NCI-H1105 treated with DMSO at 0.1 percent for 48 hours (cell line): ENCODE measurements at regions not wholly inside any gene's neighbourhood (a gene's known extent, or its start where the extent isn't known, plus 50 kb on each side); places are given as distances from the start of the nearest gene placed in this dataset.
"Not testable (repeated sequence)": the region's sequence is repeated elsewhere in the genome, so short reads cannot be mapped to it uniquely, and the experiment has no call there.

ENCODE experiments used
- DNase-seq: peaks from one replicate; lab custom pipeline; 2025; lab: John Stamatoyannopoulos, UW

DNA sequence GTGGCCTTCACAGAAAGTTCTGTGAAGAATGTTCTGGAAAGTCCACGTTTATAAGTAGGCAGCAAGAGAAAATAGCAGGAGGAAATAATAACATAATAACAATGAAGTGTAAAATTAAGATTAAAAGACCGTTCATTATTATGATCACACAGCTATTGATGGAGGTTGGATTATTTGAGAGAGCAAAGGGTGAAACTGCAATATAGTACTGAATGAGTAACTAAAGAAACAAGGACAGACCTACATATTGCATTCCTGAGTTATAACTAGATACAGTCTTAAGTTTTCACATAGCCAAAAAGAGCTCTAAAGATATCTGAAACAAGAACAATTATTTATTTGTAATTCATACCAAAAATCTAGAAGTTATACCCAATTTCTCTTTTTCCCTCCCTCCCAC is 122.9 kb upstream of the TMEM164 start:
- DNase-seq = no peak

DNA sequence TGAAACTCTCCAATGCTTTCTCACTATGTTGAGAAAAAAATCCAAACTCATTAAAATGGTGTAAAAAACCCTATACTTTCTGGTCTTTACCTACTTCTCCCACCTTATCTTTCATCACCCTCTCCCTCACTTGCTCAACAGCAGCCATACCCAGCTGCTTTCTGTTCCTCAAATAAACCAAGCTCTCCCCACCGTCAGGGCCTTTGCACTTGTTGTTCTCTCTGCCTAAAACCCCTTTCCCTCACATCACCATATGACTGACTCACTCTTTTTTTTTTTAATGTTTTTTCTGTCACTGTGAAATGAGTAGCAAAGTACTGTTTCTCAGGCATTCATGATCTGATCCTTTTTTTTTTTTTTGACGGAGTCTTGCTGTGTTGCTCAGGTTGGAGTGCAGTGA is 122.3 kb upstream of the TMEM164 start:
- DNase-seq = no peak

DNA sequence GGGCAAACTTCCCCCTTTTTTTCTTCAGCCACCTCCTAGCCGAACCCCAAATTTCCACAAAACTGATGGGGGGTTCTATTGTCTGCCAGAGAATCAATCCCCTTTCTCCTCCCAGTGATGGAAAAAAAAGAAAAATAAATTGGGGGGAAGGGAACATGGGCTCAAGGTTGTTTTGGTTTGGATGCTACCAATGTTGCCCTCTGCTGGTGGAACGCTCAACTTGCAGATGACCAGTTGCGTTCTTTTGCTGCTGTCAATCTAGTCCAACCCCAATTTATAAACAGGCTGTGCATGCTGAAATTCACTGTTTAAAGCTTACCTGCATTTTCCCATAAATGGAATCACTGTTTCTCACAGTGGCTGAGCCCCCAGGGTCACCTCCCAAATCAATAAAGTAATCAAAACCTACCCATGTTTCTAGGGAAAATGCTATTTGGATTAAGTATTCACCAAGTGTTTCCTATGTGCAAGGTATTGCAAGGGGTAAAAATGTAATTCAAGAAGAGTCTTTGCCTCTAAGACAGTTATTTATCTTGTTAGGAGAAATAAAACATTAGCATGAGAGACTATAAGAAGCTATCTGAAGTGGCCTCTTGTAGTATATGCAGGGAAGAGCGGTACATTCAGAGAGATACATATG is 116.7 kb upstream of the TMEM164 start:
- peak; percentile 32 for DNase-seq

DNA sequence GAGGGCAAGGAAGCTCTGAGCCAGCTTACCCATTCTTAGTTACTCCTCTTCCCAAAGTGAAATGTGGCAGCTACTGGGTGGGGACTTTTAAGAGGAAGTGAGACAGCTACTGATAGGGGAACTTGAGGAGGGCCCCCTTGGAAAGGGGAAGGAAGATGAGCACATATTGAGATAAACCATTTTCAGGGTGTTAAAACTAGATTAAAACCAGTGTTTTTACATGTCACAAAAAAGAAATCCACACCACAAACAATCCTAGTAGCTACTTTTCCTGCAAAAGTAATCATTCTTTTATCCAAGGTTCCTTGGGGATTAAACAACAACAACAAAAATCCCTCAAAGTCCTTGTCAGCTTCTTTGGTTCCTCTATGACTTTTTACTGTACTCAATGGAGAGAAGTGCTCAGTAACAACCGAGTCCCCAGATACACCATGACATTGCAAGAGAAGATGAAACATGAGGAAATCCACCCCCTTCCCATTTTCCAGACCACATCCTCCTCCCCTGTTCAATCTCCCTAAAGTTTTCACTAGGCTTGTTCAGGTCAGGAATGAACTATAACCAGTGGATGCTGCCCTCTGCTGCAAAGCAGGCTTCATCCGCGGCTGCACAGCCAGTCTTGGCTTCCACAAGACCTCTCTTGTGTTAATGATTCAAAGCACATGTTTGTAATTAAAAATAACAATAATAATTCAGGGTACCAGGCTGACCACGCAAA is 113.5 kb upstream of the TMEM164 start:
- no peak for DNase-seq

DNA sequence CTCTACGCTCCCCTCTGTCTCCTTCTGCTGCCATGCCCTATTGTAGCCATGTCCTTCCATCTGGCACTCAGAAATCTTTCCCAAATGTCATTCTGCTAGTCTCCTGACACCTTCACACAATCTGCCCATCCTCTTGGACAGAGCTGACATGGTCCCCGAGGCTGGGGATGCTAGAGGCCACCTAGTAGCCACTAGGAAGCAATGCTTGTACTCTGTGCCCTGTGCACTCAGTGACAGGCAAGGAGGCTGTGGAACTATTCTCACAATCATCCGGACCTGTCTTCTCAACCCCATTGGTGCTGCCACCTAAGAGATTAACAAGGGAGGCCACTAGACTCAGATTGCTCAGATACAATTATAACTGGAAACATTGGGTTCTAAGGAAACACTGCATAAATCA is 112.6 kb upstream of the TMEM164 start:
- DNase-seq = no peak

DNA sequence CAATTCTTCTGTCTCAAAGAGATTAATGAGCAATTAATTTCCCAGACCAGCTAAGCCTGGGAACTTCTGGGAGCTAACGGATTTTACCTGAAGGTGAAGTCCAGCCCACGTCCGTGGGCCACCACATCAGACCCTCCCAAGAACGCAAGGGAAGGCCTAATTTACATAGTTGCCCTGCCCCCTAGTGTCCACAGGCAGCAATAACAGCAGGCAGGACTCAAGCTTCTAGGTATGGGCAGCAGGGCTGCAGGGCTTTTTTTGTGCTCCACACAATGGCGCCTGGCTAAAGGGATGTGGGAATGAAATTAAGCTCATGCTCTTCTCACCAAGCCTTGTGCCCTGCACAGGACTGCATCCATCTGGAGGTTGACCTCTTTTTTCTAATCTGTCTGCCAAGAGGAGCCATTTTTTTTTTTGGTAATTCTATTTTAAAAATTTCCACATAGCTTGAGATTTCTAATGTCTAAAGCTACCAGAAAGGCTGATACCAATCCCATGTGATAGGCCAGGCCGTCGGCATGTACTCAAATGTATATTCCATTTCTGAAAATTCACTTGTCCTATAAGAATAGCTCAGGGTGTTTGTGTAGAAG is 111.9 kb upstream of the TMEM164 start:
- peak; percentile 40 for DNase-seq

DNA sequence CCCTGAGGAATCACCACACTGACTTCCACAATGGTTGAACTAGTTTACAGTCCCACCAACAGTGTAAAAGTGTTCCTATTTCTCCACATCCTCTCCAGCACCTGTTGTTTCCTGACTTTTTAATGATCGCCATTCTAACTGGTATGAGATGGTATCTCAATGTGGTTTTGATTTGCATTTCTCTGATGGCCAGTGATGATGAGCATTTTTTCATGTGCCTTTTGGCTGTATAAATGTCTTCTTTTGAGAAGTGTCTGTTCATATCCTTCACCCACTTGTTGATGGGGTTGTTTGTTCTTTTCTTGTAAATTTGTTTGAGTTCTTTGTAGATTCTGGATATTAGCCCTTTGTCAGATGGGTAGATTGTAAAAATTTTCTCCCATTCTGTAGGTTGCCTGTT is 106.9 kb upstream of the TMEM164 start:
- not testable (repeated sequence) for DNase-seq

DNA sequence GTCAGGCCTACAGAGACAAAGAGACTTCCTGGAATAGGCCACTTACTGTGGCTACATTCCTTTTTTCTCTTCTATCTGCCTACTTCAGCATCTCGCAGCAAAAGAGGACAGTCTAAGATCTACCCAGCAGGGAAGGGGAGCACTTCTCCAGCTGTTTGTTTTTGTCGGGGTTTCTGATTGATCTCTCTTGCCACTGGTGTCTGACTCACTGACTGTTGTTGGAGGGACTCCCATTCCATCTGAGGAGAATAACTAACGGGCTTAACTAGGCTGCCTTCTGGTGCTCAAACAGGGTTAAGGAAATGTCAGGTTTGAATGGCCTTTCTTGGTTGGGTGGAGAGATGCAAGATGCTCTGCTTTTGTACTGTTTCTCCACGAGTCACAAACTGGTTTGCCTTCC is 100.2 kb upstream of the TMEM164 start:
- DNase-seq = no peak

DNA sequence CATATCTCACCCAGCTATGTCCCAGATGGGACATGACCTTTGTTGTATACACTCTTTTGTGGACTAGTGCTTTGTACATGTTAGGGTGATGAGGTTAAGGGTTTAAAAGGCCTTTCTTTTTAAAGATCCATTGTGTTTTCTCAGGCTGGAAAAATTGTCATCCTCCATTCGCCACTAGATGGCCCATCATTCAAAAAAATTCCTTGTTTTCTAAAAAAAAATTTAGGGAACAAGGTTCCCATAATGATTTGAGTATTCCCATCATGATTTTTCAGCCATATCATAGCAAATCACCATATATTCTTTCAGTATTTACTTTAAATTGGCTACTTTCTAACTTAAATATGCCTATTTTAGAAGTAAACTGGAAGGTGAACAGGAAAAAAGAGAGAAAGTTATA is 91.9 kb upstream of the TMEM164 start:
- peak; percentile 0 for DNase-seq

DNA sequence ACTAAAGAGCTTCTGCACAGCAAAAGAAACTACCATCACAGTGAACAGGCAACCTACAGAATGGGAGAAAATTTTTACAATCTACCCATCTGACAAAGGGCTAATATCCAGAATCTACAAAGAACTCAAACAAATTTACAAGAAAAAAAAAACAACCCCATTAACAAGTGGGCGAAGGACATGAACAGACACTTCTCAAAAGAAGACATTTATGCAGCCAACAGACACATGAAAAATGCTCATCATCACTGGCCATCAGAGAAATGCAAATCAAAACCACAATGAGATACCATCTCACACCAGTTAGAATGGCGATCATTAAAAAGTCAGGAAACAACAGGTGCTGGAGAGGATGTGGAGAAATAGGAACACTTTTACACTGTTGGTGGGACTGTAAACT is 89.9 kb upstream of the TMEM164 start:
- DNase-seq = not testable (repeated sequence)

DNA sequence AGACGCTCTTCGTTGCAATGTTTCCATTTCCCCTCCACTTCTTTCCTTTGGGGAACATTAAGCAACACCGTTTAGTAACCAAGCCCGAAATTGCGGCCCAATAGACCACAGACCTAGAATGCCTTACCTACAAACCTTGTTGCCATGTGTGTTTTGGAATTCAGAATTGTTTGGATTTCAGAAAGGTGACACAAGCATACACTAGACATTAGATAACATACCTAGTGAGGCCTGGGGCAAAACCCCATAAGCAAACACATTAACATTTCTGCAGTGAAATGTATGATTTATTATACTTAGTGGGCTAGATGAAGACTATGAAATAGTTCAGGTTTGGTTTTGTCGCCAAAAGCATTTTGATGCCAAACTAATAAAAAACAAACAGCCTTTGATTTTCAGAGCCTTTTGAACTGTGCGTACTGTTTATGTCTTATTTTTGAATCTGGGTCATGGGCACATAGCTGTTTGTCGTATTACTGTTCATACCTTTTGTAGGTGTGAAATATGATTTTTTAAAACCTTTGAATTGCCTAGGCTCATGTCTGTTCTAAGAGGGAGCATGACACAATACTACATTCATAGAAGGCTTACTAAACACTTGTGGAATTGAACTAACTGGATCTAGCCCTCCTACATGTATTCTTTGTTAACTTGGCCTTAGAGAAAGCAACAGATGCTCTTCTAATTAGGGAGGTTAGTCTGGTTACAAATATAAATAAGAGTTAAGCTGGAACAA is 88.6 kb upstream of the TMEM164 start:
- no peak for DNase-seq

DNA sequence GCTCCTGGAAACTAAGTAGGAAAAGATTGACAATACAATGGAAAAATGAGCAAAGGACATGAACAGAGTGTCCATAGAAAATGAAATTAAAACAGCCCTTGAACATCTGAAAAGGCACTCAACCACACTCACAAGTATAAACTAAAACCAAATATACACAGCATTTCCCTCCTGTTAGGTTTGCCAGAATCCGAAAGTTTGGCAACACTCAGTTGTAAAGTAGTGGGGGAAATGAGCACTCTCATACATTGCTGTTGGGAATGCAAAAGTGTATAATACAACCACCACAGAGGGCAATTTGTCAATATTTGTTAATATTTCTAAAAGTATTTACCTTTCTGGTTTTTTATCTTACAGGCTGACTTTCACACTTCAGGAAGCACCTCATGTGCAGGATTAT is 84.2 kb upstream of the TMEM164 start:
- DNase-seq = no peak

DNA sequence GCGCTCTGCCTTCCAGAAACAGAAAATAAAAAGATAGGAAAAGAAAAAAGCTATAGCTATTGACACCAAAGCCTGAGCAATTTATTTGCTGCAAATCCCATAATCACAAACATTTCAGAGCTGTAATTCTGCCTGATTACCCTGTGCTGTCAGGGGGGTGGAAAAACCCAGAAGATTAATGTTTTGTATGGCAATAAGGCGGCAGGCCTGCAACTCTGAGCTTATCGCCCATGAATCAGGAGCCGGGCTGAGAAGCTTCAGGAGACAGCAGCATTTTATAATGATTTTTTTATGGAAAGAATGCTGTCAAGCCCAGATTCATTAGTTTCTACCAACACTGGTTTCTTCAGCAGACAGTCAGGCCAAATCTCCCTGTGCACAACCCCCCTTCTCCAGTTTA is 82.6 kb upstream of the TMEM164 start:
- DNase-seq = no peak

DNA sequence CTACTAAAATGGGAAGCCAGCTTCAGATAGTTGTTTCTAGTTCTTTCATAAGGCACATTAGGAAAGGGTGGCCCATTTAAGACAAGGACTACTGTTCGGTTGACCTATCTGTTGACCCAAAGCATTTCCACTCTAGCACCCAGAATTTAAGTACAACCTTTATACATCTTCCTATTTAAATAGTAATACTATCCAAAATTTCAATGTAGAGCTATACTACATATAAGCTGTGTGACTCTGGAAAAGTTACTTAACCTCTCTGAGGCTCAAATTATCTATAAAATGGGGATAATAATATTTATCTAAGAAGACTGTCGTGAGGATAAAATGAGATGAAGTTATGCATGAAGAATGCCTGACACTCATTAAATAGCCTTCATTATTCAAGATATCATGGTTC is 82.0 kb upstream of the TMEM164 start:
- DNase-seq = no peak

DNA sequence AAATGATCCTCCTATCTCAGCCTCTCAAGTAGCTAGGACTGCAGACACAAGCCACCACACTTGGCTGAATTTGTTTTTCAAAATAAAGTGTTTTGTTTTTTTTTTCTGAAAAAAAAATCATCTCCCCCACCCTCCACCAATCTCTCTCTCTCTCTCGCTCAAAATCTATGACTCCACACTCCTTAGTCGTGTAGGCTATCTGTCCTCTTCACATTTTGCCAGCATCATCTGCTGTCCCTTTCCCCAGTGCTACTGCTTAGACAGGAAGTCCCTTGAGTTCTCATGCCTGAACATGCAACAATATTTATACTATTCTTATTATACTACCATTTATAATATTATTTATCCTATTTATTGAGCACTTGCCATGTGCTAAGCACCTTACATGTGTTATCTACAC is 80.7 kb upstream of the TMEM164 start:
- DNase-seq = no peak

DNA sequence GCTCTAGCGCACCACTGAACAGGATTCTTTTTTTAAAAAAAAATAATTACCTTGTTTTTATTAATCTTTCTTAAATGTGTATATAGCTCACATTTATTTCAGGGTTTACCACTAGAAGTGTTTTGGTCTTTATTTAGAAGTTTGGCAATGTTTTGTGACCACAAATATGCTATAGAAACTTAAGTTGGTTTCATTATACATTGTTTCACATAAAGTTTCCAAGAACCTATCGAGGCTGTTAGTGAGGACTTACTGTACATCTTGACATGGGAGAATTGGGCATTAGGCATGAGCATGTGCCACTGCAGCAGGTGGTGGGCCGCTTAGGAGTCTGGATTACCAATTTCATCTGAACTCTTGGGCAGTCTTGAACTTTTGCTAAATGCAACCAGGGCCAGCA is 77.9 kb upstream of the TMEM164 start:
- DNase-seq = not testable (repeated sequence)

DNA sequence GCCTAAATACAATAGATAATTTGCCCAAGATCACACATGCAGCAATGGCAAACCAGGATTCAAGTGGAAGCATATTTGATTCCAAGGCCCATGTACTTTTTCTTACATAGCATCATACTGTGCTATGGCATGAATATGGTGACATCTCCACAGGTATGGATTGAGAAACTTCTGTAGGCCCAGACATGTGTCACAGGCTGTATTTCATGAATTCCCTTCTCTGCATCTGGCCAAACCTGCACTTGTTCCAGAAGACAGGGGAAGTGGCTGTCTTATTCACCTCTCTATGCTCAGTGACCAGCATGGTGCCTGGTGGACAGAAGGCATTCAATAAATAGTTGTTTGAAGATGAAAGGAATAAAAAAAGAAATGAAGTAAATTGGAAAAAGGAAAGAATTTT is 77.3 kb upstream of the TMEM164 start:
- no peak for DNase-seq

DNA sequence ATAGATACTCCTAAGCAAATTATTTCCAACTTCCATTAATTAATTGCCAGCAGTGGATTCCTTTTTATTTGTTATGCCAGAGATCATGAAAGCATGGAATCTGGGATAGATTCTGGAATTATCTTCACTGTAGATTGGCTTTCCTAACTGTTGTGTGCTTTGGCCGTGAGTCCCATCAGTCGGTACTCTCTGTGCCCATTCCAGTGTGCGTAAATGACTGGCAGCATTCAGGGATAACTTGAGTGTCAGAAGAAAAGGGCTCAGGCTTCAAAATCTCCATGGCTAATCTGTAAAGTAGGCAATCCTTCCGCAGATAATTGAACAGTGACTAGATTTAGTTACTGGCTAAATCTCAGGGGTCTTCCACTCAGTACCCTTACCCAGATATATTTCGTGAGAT is 76.8 kb upstream of the TMEM164 start:
- DNase-seq = no peak

DNA sequence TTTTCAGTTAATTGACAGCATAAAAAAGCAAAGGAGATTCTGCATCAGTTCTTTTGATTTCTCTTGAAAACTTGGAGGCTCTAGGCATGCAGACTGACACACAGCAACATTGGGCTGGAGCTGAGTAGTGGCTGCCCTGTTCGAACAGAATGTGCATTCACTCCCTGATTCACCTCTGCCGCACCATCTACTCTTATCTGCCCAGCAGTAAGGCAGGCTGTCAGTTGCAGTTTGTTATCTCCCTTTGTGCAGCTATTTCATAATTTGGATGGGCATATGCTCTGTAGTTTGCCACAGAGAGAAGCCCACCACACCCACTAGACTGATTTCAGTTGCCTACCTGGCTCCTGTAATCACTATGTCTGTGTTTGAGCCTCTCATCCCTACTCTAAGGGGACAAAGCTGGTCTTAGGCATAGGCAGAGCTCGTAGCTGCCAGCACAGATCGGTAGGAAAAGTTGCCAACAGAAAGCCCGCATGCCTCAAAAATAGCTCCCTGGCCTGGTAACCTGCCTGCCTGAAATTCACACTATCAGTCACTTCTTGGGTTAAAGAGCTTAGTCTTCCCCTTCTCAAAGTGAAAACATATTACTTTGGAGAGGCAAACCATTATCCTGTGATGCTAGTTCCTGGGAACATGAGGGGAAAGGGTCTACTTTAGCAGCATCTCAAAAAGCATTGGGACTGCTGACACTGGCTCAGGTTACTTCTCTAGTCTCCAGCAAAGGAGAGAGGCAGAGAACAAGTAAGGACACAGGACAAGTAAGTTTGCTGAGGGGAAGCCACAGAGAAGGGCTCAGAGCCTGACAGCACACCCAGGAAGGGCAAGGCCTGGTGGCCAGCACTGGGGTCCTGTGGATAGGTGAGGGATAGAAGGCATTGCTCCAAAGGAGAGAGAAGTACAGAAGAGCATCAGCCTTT is 75.9 kb upstream of the TMEM164 start:
- no peak for DNase-seq

DNA sequence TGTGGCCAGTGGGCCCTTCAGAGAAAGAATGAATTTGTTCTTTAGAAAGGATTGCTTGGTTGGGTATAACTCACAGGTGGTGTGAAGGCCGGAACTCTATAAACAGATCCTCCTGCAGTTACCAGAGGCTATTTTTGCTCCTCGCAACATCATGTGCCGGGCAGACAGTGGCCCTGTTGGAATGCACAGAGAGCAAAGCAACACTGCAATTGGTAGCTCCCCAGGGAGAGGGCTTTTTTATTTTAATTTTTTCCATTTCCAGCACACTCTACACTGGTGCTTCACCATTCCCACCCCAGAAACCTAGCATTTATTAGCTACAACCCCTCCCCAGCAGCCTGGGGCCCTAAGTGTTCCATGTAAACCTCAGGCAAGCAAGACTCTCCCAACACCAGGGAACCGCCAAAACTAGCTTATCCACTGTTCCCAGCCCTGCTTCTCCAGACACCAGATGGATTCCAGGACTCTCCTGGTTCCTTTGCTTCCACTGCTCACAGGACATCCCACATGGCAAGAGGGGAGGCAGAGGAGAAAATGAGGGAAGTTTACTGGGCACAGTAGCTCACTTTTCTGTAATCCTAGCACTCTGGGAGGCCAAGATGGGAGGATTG is 75.1 kb upstream of the TMEM164 start:
- DNase-seq = no peak

DNA sequence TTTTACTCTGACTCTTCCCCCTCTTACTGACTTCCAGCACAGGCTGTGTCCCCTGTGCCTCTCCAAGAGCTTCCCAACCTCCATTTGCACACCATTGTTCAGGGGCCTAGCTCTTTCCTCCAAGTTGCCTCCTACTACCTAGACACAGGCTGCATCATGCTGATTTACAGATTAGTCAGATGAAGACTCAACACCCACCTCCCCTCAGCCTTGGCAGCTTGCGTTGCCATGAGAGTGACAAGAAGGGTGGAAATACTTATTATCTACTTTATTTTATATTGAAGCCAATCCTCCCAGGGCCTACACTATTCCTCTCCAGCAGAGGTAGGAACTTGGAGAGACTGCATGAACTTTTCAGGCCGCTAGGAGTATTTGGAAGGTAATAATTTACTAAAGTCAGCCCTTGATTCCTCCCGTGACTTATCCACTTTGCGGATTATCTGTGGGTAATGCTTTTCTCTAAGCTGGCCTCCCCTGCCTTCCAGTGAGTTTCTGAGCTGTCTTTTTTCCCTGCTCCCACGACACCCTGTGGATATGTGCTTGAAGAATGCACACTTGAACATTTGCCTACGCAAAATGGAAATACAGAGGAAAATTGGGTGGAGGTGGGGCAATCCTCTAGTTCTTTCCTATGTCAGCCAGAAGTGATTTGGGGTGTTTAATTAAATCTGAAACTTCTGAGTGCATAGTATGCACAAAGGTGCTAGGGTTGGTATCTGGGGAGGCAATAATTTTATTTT is 74.1 kb upstream of the TMEM164 start:
- no peak for DNase-seq
